ENCODE measurements at regions not wholly inside any gene's neighbourhood (a gene's known extent, or its start where the extent isn't known, plus 50 kb on each side); places are given as distances from the start of the nearest gene placed in this dataset.

GRCh38 chr21:28421716-28422524, 570.8 kb downstream of the LTN1 start:
- no peak for TF ChIP-seq CTCF (IDR thresholded peaks at IDR 0.05; ENCODE audit: insufficient read depth, low read length)
- no peak overlapping the region for H3K4me3 ChIP-seq (ENCODE audit: low read depth, low read length)
- DNase-seq (ENCODE audit: low read depth), result peak; percentile 95

GRCh38 chr21:28419811-28420210, 572.9 kb downstream of the LTN1 start:
- TF ChIP-seq CTCF (IDR thresholded peaks at IDR 0.05; ENCODE audit: insufficient read depth, low read length), result no peak
- DNase-seq (ENCODE audit: low read depth), result no peak
- no peak overlapping the region for H3K4me3 ChIP-seq (ENCODE audit: low read depth, low read length)

GRCh38 chr21:28418726-28419514, 573.8 kb downstream of the LTN1 start:
- peak; percentile 96 for DNase-seq (ENCODE audit: low read depth)
- H3K4me3 ChIP-seq (ENCODE audit: low read depth, low read length), result no peak overlapping the region
- no peak for TF ChIP-seq CTCF (IDR thresholded peaks at IDR 0.05; ENCODE audit: insufficient read depth, low read length)

GRCh38 chr21:28410256-28410655, 582.4 kb downstream of the LTN1 start:
- no peak for TF ChIP-seq CTCF (IDR thresholded peaks at IDR 0.05; ENCODE audit: insufficient read depth, low read length)
- peak; percentile 58 for DNase-seq (ENCODE audit: low read depth)
- no peak overlapping the region for H3K4me3 ChIP-seq (ENCODE audit: low read depth, low read length)

- H3K4me3 ChIP-seq (ENCODE audit: low read depth, low read length), result no peak overlapping the region
- peak; percentile 39 for DNase-seq (ENCODE audit: low read depth)
- no peak for TF ChIP-seq CTCF (IDR thresholded peaks at IDR 0.05; ENCODE audit: insufficient read depth, low read length)
Measured at GRCh38 chr21:28402616-28402989, 590.1 kb downstream of the LTN1 start.

- no peak for TF ChIP-seq CTCF (IDR thresholded peaks at IDR 0.05; ENCODE audit: insufficient read depth, low read length)
- no peak overlapping the region for H3K4me3 ChIP-seq (ENCODE audit: low read depth, low read length)
- DNase-seq (ENCODE audit: low read depth), result no peak
Measured at GRCh38 chr21:28397040-28397439, 595.6 kb downstream of the LTN1 start.
